H1 (cell line): ENCODE measurements at regions not wholly inside any gene's neighbourhood (a gene's known extent, or its start where the extent isn't known, plus 50 kb on each side); places are given as distances from the start of the nearest gene placed in this dataset.

Source experiments
- CEBPB ChIP-seq: IDR thresholded peaks from 2 replicates; pipeline ENCODE4 v1.6.1; 2012; ENCODE audit warnings: low read depth, low read length
- HDAC6 ChIP-seq: IDR thresholded peaks from one replicate; pipeline ENCODE4 v1.7.1; 2012; ENCODE audit warnings: low read depth, mild to moderate bottlenecking, inconsistent platforms, low read length, moderate library complexity
- SIN3A ChIP-seq, 2 experiments: IDR thresholded peaks in 1 of 2; conservative IDR thresholded peaks in 1 of 2; 2 replicates each; pipeline ENCODE4 v1.6.1; 2011 to 2012; ENCODE audit warnings: low read length in 2 of 2, improper control_type of control experiment in 1 of 2, low read depth in 1 of 2, mild to moderate bottlenecking in 1 of 2
- SUZ12 ChIP-seq: fragments of 200-600 bp; sonication (generic); IDR thresholded peaks from 2 replicates; pipeline ENCODE4 v1.6.1; 2012; ENCODE audit warnings: mild to moderate bottlenecking, inconsistent platforms, low read length, moderate library complexity, mixed read lengths
- TF ChIP-seq, protein P1 (sequence below): IDR thresholded peaks from 2 replicates; pipeline ENCODE4 v1.6.1; 2012; ENCODE audit warnings: inconsistent platforms
- TF ChIP-seq, protein P2 (sequence below): IDR thresholded peaks from 2 replicates; pipeline ENCODE4 v1.6.1; 2011; ENCODE audit warnings: low read length, improper control_type of control experiment

DNA sequence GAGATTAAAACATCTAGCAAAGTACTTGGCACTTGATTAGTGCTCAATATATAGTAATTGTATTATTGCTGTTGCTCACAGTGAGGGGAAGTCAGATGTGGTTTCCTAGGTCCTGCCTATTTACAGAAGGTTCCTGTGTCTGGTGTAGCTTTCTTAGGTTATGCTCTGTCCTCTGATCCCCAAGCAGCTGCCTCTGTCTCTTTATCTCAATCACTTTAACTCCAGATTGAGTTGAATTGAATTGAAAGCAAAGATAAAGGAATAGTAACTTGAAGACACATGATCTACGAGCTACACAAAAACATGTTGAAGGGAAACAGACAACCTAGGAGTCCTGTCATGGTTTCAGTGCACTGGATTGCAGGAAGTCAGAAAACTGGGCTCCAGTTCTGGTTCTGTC lies 113.9 kb upstream of the ADAMTSL1 start (continued):
- TF ChIP-seq, protein P1, sequence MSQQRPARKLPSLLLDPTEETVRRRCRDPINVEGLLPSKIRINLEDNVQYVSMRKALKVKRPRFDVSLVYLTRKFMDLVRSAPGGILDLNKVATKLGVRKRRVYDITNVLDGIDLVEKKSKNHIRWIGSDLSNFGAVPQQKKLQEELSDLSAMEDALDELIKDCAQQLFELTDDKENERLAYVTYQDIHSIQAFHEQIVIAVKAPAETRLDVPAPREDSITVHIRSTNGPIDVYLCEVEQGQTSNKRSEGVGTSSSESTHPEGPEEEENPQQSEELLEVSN: no peak
- TF ChIP-seq SUZ12 (no peak), HDAC6 (no peak), CEBPB (no peak), SIN3A (conservative IDR thresholded peaks at IDR 0.05 in 1 of 2, IDR thresholded peaks at IDR 0.05 in 1 of 2; ENCODE audit: low read depth in 1 of 2, low read length in 2 of 2) (no peak)
- TF ChIP-seq, protein P2, sequence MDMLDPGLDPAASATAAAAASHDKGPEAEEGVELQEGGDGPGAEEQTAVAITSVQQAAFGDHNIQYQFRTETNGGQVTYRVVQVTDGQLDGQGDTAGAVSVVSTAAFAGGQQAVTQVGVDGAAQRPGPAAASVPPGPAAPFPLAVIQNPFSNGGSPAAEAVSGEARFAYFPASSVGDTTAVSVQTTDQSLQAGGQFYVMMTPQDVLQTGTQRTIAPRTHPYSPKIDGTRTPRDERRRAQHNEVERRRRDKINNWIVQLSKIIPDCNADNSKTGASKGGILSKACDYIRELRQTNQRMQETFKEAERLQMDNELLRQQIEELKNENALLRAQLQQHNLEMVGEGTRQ: no peak
